ENCODE measurements at regions not wholly inside any gene's neighbourhood (a gene's known extent, or its start where the extent isn't known, plus 50 kb on each side); places are given as distances from the start of the nearest gene placed in this dataset.
"Not testable (repeated sequence)": the region's sequence is repeated elsewhere in the genome, so short reads cannot be mapped to it uniquely, and the experiment has no call there.

- Histone ChIP-seq H3K4me3 (no peak overlapping the region), H3K4me1 (replicated peaks in 1 of 2) (no peaks in the 10 kb centered on the region), H3K27ac (no peak overlapping the region), H3K36me3 (replicated peaks in 1 of 2) (no peaks in the 10 kb centered on the region), H3K9me3 (replicated peaks in 1 of 3) (peaks cover 0 to 8% (median 0%) of the 10 kb centered on the region in 3 donors), H3K27me3 (no peaks in the 10 kb centered on the region)
- WGBS, 4 donors = 36 to 50% (median 42%) methylated on average over 1 of the region's 1 CpG
- no peak for DNase-seq
- intact Hi-C loops (cut with DNase I) = no loop called here
- TF ChIP-seq POLR2A (IDR thresholded peaks at IDR 0.05) (no peak), CTCF (IDR thresholded peaks at IDR 0.05) (no peak)
Measured at GRCh38 chr9:102225841-102226441, 487.5 kb upstream of the GRIN3A start.

- DNase-seq, H3K27me3 ChIP-seq: not testable (repeated sequence)
- 79 to 87% (median 83%) methylated on average over 16 to 27 of the region's 27 CpGs for WGBS, 4 donors
Measured at GRCh38 chr9:102223320-102224136, 485.1 kb upstream of the GRIN3A start.

GRCh38 chr9:102209176-102209575 lies 470.7 kb upstream of the GRIN3A start:
- H3K27me3 ChIP-seq = no peaks in the 10 kb centered on the region
- WGBS, 4 donors = 53 to 60% (median 56%) methylated on average over 3 of the region's 3 CpGs
- no peaks in the 10 kb centered on the region for H3K4me1 ChIP-seq (replicated peaks in 1 of 2)
- intact Hi-C loops (cut with DNase I) = no loop called here
- no peak overlapping the region for H3K4me3 ChIP-seq
- TF ChIP-seq CTCF (IDR thresholded peaks at IDR 0.05) = no peak
- no peak for TF ChIP-seq POLR2A (IDR thresholded peaks at IDR 0.05)
- DNase-seq = no peak
- H3K27ac ChIP-seq = no peak overlapping the region
- peaks cover 0 to 4% (median 0%) of the 10 kb centered on the region in 3 donors for H3K9me3 ChIP-seq (replicated peaks in 1 of 3)
- H3K36me3 ChIP-seq (replicated peaks in 1 of 2) = no peaks in the 10 kb centered on the region

More at GRCh38 chr9:102223320-102224136, 485.1 kb upstream of the GRIN3A start:
- H3K9me3 ChIP-seq (replicated peaks in 1 of 3); H3K27ac ChIP-seq; intact Hi-C loops (cut with DNase I); H3K4me1 ChIP-seq (replicated peaks in 1 of 2); H3K4me3 ChIP-seq; H3K36me3 ChIP-seq (replicated peaks in 1 of 2): not testable (repeated sequence)

- WGBS, 4 donors = 87 to 94% (median 89%) methylated on average over 4 of the region's 4 CpGs
- TF ChIP-seq CTCF (IDR thresholded peaks at IDR 0.05) (no peak), POLR2A (IDR thresholded peaks at IDR 0.05) (no peak)
- intact Hi-C loops (cut with DNase I) = no loop called here
Measured at GRCh38 chr9:102206432-102206831, 468.0 kb upstream of the GRIN3A start.

More at GRCh38 chr9:102206432-102206831, 468.0 kb upstream of the GRIN3A start:
- no peak for DNase-seq
- no peaks in the 10 kb centered on the region for H3K4me1 ChIP-seq (replicated peaks in 1 of 2)
- H3K27ac ChIP-seq = no peak overlapping the region
- H3K9me3 ChIP-seq (replicated peaks in 1 of 3) = peaks cover 0 to 4% (median 0%) of the 10 kb centered on the region in 3 donors
- H3K27me3 ChIP-seq = no peaks in the 10 kb centered on the region
- H3K4me3 ChIP-seq = no peak overlapping the region
- H3K36me3 ChIP-seq (replicated peaks in 1 of 2) = no peaks in the 10 kb centered on the region
